CD14-positive monocyte (primary cell): ENCODE measurements at regions not wholly inside any gene's neighbourhood (a gene's known extent, or its start where the extent isn't known, plus 50 kb on each side); places are given as distances from the start of the nearest gene placed in this dataset.
"Not testable (repeated sequence)": the region's sequence is repeated elsewhere in the genome, so short reads cannot be mapped to it uniquely, and the experiment has no call there.

Source experiments
- DNase-seq, 3 donors: peaks; one replicate each; pipeline ENCODE4 v3.0.0-alpha.2; 2011 to 2022
- H2AFZ ChIP-seq: 2 replicates; pipeline ENCODE4 v1.6.0; 2012; ENCODE audit warnings: mild to moderate bottlenecking, low read depth, low read length, inconsistent platforms; ENCODE audit not compliant: insufficient read depth, poor library complexity, severe bottlenecking
- H3K27ac ChIP-seq, 2 donors: 1 replicate in 1 of 2; 2 replicates in 1 of 2; pipeline ENCODE4 v1.5.1; 2012 to 2013; ENCODE audit warnings: low read length in 2 of 2, control low read depth in 1 of 2, inconsistent platforms in 1 of 2, low read depth in 1 of 2, mild to moderate bottlenecking in 1 of 2
- H3K27me3 ChIP-seq, 2 donors: one replicate each; pipeline versions ENCODE4 v1.6.0 to v1.6.1; 2011 to 2013; ENCODE audit warnings: low read length in 2 of 2; ENCODE audit not compliant: control insufficient read depth in 2 of 2, insufficient read depth in 2 of 2
- H3K36me3 ChIP-seq, 2 donors: replicated peaks in 1 of 2; 1 replicate in 1 of 2; 2 replicates in 1 of 2; pipeline versions ENCODE4 v1.5.1 to v1.6.1; 2012 to 2013; ENCODE audit warnings: low read length in 2 of 2, control low read depth in 1 of 2, inconsistent platforms in 1 of 2, mild to moderate bottlenecking in 1 of 2; ENCODE audit not compliant: insufficient read depth in 2 of 2, control insufficient read depth in 1 of 2
- H3K4me1 ChIP-seq, 2 donors: 1 replicate in 1 of 2; 2 replicates in 1 of 2; pipeline versions ENCODE4 v1.5.1 to v1.6.1; 2012 to 2013; ENCODE audit warnings: low read length in 2 of 2, control low read depth in 1 of 2, inconsistent platforms in 1 of 2, mild to moderate bottlenecking in 1 of 2, moderate library complexity in 1 of 2; ENCODE audit not compliant: insufficient read depth in 2 of 2, control insufficient read depth in 1 of 2
- H3K4me2 ChIP-seq: replicated peaks from 2 replicates; pipeline ENCODE3; 2012; ENCODE audit warnings: low read length, moderate library complexity, mild to moderate bottlenecking; ENCODE audit not compliant: poor library complexity, severe bottlenecking; ENCODE audit errors: extremely low read depth
- H3K4me3 ChIP-seq, 3 experiments: fragments of 200-600 bp in 1 of 3; sonication (generic) in 1 of 3; replicated peaks in 1 of 3; 1 replicate in 2 of 3; 2 replicates in 1 of 3; pipeline ENCODE4 v1.5.1; 2011 to 2013; ENCODE audit warnings: low read length in 3 of 3, mild to moderate bottlenecking in 3 of 3, control low read depth in 2 of 3, low read depth in 2 of 3, inconsistent platforms in 1 of 3, moderate library complexity in 1 of 3
- H3K79me2 ChIP-seq: 2 replicates; pipeline ENCODE4 v1.6.0; 2012; ENCODE audit warnings: mild to moderate bottlenecking, control low read depth, inconsistent platforms, low read length, moderate library complexity; ENCODE audit not compliant: insufficient read depth
- H3K9ac ChIP-seq: 2 replicates; pipeline ENCODE4 v1.6.0; 2017; ENCODE audit warnings: low read length, mild to moderate bottlenecking; ENCODE audit not compliant: insufficient read depth, poor library complexity, severe bottlenecking
- H3K9me3 ChIP-seq, 2 donors: replicated peaks in 1 of 2; 1 replicate in 1 of 2; 2 replicates in 1 of 2; pipeline versions ENCODE4 v1.5.1 to v1.6.1; 2012 to 2013; ENCODE audit warnings: low read length in 2 of 2, control low read depth in 1 of 2; ENCODE audit not compliant: control insufficient read depth in 1 of 2, insufficient read depth in 1 of 2
- H4K20me1 ChIP-seq: 2 replicates; pipeline ENCODE4 v1.6.0; 2012; ENCODE audit warnings: mild to moderate bottlenecking, low read length, control low read depth, moderate library complexity; ENCODE audit not compliant: insufficient read depth
- H3K27ac Mint-ChIP-seq, 7 donors: one replicate each; pipeline ENCODE4 v1.8.0; 2020; ENCODE audit warnings: mild to moderate bottlenecking in 7 of 7, mixed read lengths in 7 of 7, moderate library complexity in 6 of 7, inconsistent platforms in 2 of 7
- H3K27me3 Mint-ChIP-seq, 3 donors: one replicate each; pipeline ENCODE4 v1.8.0; 2021 to 2022; ENCODE audit warnings: low read depth in 3 of 3, mild to moderate bottlenecking in 3 of 3, mixed read lengths in 3 of 3, moderate library complexity in 3 of 3, inconsistent platforms in 1 of 3
- H3K36me3 Mint-ChIP-seq, 2 donors: one replicate each; pipeline ENCODE4 v1.8.0; 2020; ENCODE audit warnings: mixed read lengths in 2 of 2, inconsistent platforms in 1 of 2, mild to moderate bottlenecking in 1 of 2
- H3K4me1 Mint-ChIP-seq: one replicate; pipeline ENCODE4 v1.8.0; 2020; ENCODE audit warnings: mild to moderate bottlenecking, mixed read lengths
- H3K4me3 Mint-ChIP-seq, 2 donors: one replicate each; pipeline ENCODE4 v1.8.0; 2020; ENCODE audit warnings: mild to moderate bottlenecking in 2 of 2, mixed read lengths in 2 of 2, moderate library complexity in 1 of 2
- H3K9me3 Mint-ChIP-seq, 7 donors: one replicate each; pipeline ENCODE4 v1.8.0; 2020 to 2022; ENCODE audit warnings: mixed read lengths in 7 of 7, mild to moderate bottlenecking in 6 of 7, moderate library complexity in 6 of 7, inconsistent platforms in 2 of 7
- CTCF ChIP-seq: fragments of 200-600 bp; IDR thresholded peaks from one replicate; pipeline ENCODE4 v1.8.0; 2022; ENCODE audit warnings: antibody characterized with exemption, mild to moderate bottlenecking
- WGBS: methylation state at CpG from one replicate; pipeline ENCODE4 v1.1.5; 2013; ENCODE audit warnings: missing lambda C conversion rate; ENCODE audit not compliant: insufficient coverage; 5-methylcytosine and 5-hydroxymethylcytosine counted together
- intact Hi-C, 2 donors: fragments of 100-400 bp; cut with micrococcal nuclease; formaldehyde crosslinking; loops; one replicate each; pipeline versions ENCODE4 v1.15.0 to v1.15.1; 2023

- Histone ChIP-seq H3K4me3 (no peak overlapping the region), H3K9ac (no peak overlapping the region), H3K27ac (no peak overlapping the region), H2AFZ (no peak overlapping the region), H3K4me1 (no peaks in the 10 kb centered on the region), H3K36me3 (no peaks in the 10 kb centered on the region), H4K20me1 (no peaks in the 10 kb centered on the region), H3K9me3 (no peaks in the 10 kb centered on the region), H3K4me2 (no peak overlapping the region), H3K79me2 (no peaks in the 10 kb centered on the region), H3K27me3 (no peaks in the 10 kb centered on the region)
- Mint-ChIP-seq H3K27ac (no peak overlapping the region), H3K36me3 (no peaks in the 10 kb centered on the region), H3K4me3 (no peak overlapping the region), H3K4me1 (no peaks in the 10 kb centered on the region), H3K9me3 (peaks cover 0 to 4% (median 0%) of the 10 kb centered on the region in 7 donors), H3K27me3 (peaks cover 4 to 8% (median 6%) of the 10 kb centered on the region in 3 donors)
- WGBS: 67% methylated on average over 1 of the region's 2 CpGs
- no peak for DNase-seq
- TF ChIP-seq CTCF: no peak
- intact Hi-C loops: no loop called here
Measured at GRCh38 chr7:112547916-112548315, 67.1 kb downstream of the LSMEM1 start.

GRCh38 chr7:112550468-112551060 lies 69.8 kb downstream of the LSMEM1 start:
- H3K79me2 ChIP-seq: no peaks in the 10 kb centered on the region
- Mint-ChIP-seq H3K27ac (no peak overlapping the region), H3K27me3 (peaks cover 2 to 8% (median 6%) of the 10 kb centered on the region in 3 donors), H3K36me3 (no peaks in the 10 kb centered on the region), H3K4me1 (no peaks in the 10 kb centered on the region), H3K9me3 (no peaks in the 10 kb centered on the region), H3K4me3 (no peak overlapping the region)
- intact Hi-C loops: loop anchor here (5.0 kb wide), 2 partner anchors 347 to 872 kb away; no protein-coding TSS in a partner anchor
- peak; percentile 22 to 49 (median 45) for DNase-seq
- no peaks in the 10 kb centered on the region for H3K9me3 ChIP-seq
- H3K4me1 ChIP-seq: no peaks in the 10 kb centered on the region
- WGBS: no CpG with 5 or more reads among the region's 2 CpGs
- no peaks in the 10 kb centered on the region for H4K20me1 ChIP-seq
- H3K4me2 ChIP-seq: no peak overlapping the region
- TF ChIP-seq CTCF: peak; percentile 83
- no peaks in the 10 kb centered on the region for H3K27me3 ChIP-seq
- no peak overlapping the region for H3K27ac ChIP-seq
- H3K9ac ChIP-seq: no peak overlapping the region
- H3K36me3 ChIP-seq: no peaks in the 10 kb centered on the region
- no peak overlapping the region for H2AFZ ChIP-seq
- no peak overlapping the region for H3K4me3 ChIP-seq

- not testable (repeated sequence) for H3K4me1 Mint-ChIP-seq, H3K9ac ChIP-seq, H3K9me3 Mint-ChIP-seq, H2AFZ ChIP-seq, H3K27me3 ChIP-seq, H3K4me3 Mint-ChIP-seq, H3K27ac Mint-ChIP-seq, H3K36me3 Mint-ChIP-seq, H3K27ac ChIP-seq, H3K9me3 ChIP-seq, H3K4me2 ChIP-seq, H3K4me3 ChIP-seq, H3K79me2 ChIP-seq, H4K20me1 ChIP-seq, DNase-seq, H3K27me3 Mint-ChIP-seq, H3K36me3 ChIP-seq, H3K4me1 ChIP-seq
- no CpG with 5 or more reads among the region's 30 CpGs for WGBS
- intact Hi-C loops: loop anchor here (5.0 kb wide), 2 partner anchors 346 to 871 kb away; no protein-coding TSS in a partner anchor
Measured at GRCh38 chr7:112551521-112551920, 70.7 kb downstream of the LSMEM1 start.
